Type B pancreatic cell (in vitro differentiated cells): ENCODE measurements at regions not wholly inside any gene's neighbourhood (a gene's known extent, or its start where the extent isn't known, plus 50 kb on each side); places are given as distances from the start of the nearest gene placed in this dataset.

Source experiments
- DNase-seq: peaks from one replicate; pipeline ENCODE4 v3.0.0; 2021; ENCODE audit warnings: mixed read lengths; ENCODE audit not compliant: unreplicated experiment; ENCODE audit errors: extremely low spot score
- H3K27ac Mint-ChIP-seq: 2 replicates; pipeline ENCODE4 v1.8.0; 2021; ENCODE audit warnings: mild to moderate bottlenecking, mixed read lengths
- H3K27me3 Mint-ChIP-seq: 2 replicates; pipeline ENCODE4 v1.8.0; 2021; ENCODE audit warnings: mixed read lengths
- H3K36me3 Mint-ChIP-seq: 2 replicates; pipeline ENCODE4 v1.8.0; 2021; ENCODE audit warnings: mixed read lengths
- H3K4me1 Mint-ChIP-seq: one replicate; pipeline ENCODE4 v1.8.0; 2021; ENCODE audit warnings: mixed read lengths; ENCODE audit not compliant: unreplicated experiment
- H3K4me3 Mint-ChIP-seq: 2 replicates; pipeline ENCODE4 v1.8.0; 2021; ENCODE audit warnings: mild to moderate bottlenecking, mixed read lengths
- H3K9me3 Mint-ChIP-seq: 2 replicates; pipeline ENCODE4 v1.8.0; 2021; ENCODE audit warnings: mixed read lengths
- TF ChIP-seq, protein P1 (sequence below): fragments of 200-600 bp; sonication (generic); conservative IDR thresholded peaks from 2 replicates; pipeline ENCODE4 v1.5.0; 2021; ENCODE audit warnings: antibody characterized with exemption, mild to moderate bottlenecking

DNA sequence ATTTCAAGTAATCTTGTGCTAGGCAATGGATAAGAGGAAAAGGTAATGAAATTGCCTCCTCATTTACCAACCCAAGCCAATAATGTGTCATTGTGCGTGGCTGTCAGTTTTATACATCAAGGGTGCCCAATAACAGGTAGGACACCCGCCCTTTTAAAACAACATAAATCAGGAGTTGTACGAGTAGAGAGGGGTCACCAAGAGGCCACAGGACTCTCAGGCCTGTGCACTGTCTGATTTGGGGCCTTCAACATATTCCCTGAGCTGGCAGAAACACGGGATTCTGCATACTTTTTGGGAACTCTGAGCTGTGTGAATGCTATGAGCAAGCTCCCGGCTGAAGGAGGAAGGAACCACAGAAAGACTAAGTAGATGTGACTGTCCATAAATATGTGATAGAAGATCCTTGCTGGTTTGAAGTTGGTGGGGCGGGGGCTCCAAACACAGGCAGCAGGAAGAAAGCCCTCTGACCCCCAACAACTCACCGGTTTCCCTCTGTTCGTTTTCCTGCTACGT is 82.7 kb upstream of the MAML3 start:
- TF ChIP-seq, protein P1, sequence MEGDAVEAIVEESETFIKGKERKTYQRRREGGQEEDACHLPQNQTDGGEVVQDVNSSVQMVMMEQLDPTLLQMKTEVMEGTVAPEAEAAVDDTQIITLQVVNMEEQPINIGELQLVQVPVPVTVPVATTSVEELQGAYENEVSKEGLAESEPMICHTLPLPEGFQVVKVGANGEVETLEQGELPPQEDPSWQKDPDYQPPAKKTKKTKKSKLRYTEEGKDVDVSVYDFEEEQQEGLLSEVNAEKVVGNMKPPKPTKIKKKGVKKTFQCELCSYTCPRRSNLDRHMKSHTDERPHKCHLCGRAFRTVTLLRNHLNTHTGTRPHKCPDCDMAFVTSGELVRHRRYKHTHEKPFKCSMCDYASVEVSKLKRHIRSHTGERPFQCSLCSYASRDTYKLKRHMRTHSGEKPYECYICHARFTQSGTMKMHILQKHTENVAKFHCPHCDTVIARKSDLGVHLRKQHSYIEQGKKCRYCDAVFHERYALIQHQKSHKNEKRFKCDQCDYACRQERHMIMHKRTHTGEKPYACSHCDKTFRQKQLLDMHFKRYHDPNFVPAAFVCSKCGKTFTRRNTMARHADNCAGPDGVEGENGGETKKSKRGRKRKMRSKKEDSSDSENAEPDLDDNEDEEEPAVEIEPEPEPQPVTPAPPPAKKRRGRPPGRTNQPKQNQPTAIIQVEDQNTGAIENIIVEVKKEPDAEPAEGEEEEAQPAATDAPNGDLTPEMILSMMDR, result no peak
- peak overlapping the region; percentile 66 for H3K27ac Mint-ChIP-seq
- no peaks in the 10 kb centered on the region for H3K27me3 Mint-ChIP-seq
- peak overlapping the region; percentile 80 for H3K4me3 Mint-ChIP-seq
- no peaks in the 10 kb centered on the region for H3K36me3 Mint-ChIP-seq
- peaks cover 50% of the 10 kb centered on the region for H3K4me1 Mint-ChIP-seq
- no peaks in the 10 kb centered on the region for H3K9me3 Mint-ChIP-seq
- no peak for DNase-seq

DNA sequence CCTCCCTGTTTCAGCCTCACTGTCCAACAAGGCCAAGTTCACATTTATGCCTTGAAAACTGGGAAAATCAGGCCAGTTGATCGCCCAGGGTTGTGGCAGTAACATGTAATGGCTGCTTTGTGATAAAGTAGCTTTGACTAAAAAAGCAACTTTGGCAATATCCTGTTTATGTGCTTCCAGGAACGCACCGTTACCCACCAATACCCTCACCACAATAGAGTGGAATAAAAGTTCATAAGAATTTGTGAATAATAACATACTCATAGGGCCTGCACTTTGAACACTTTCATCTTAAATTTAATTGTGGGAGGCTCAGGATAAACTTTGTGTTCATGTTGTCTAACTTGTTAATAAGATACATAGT is 80.7 kb upstream of the MAML3 start:
- Mint-ChIP-seq H3K27ac (no peak overlapping the region), H3K4me3 (no peak overlapping the region), H3K36me3 (no peaks in the 10 kb centered on the region), H3K9me3 (no peaks in the 10 kb centered on the region), H3K27me3 (no peaks in the 10 kb centered on the region), H3K4me1 (peaks cover 42% of the 10 kb centered on the region)
- TF ChIP-seq, protein P1, result no peak
- DNase-seq, result no peak

DNA sequence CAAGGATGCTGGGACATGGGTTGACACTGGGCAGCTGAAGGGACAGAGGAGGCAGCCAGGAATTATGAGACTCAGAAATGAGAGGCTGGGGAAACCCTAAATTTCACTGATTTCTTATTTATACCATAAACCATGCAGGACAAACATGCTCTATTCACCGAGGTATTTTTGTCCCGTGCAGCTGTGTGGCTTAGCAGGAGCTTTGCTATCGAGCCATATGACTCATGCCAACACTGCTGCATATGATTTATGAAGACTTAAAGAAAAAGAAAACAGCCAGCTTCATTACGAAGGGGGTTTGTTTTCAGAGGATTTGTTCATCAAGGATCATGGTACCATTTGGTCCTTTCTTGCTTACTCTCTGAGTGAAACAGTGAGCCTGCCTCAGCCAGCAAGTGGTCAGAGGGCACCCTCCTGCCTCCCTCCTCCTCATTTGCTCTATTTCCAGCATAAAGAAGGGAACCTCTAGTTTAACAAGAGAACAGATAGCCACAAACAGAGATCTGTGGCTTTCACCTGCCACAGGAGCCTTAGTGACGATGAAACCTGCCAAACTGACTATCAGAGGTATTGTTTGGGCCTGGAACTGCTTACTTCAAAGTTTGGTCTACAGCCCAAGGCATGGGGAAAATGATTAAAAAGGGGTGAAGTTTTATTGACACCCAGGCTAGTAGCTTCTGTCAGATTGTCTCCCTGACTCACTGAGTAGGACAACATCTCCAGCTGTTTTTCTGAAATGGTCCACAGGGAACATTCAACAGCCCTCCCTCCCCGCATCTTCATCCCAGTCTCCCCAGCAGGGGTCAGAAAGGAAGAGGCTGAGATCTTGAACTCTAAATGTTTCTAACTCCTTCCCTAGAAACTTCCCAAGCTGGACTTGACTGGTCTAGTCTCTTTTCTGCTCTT is 80.1 kb upstream of the MAML3 start:
- no peak for DNase-seq
- Mint-ChIP-seq H3K4me1 (peaks cover 36% of the 10 kb centered on the region), H3K9me3 (no peaks in the 10 kb centered on the region), H3K4me3 (no peak overlapping the region), H3K27me3 (no peaks in the 10 kb centered on the region), H3K27ac (no peak overlapping the region), H3K36me3 (no peaks in the 10 kb centered on the region)
- TF ChIP-seq, protein P1, result no peak

DNA sequence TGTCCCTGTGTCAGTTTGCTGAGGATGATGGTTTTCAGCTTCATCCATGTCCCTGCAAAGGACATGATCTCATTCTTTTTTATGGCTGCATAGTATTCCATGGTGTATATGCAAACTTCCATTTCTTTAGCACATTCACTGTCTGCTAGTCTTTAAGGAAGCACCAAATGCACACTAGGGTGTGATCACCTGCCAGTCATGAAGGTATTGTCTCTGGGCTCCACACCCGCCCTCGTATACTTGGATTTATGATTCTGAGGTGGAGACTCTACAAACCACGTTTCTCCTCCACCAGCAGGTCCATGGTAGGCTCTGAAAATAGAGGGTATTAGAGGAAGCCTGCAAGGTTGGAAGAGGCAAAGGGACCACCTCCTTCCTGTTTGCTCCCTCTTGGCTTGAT is 75.9 kb upstream of the MAML3 start:
- TF ChIP-seq, protein P1, result no peak
- DNase-seq, result no peak
- Mint-ChIP-seq H3K4me1 (peaks cover 5% of the 10 kb centered on the region), H3K4me3 (no peak overlapping the region), H3K9me3 (no peaks in the 10 kb centered on the region), H3K27me3 (no peaks in the 10 kb centered on the region), H3K27ac (no peak overlapping the region), H3K36me3 (no peaks in the 10 kb centered on the region)

DNA sequence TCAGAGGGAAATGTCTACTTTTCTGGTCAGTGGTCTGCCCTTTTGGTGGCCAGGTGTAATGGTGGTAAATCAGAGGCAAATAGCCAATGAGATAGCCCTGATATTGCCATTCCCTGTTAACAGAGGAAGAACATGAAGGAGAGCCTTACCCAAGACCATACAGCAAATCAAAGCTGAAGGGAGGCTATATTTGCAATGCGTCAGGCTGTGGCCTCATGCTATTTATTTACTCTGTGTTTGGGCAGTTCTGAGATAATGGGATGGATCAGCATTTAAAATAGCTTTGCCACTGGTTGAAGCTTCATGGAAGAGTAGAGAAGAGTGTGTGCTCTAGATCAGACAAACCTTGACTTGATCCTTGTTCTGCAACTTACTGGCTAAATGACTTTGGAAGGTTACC is 73.3 kb upstream of the MAML3 start:
- DNase-seq, result no peak
- no peak overlapping the region for H3K27ac Mint-ChIP-seq
- H3K9me3 Mint-ChIP-seq, result no peaks in the 10 kb centered on the region
- TF ChIP-seq, protein P1, result no peak
- H3K4me1 Mint-ChIP-seq, result no peaks in the 10 kb centered on the region
- H3K4me3 Mint-ChIP-seq, result no peak overlapping the region
- no peaks in the 10 kb centered on the region for H3K36me3 Mint-ChIP-seq
- no peaks in the 10 kb centered on the region for H3K27me3 Mint-ChIP-seq
